Ureter (tissue), 1 donor: ENCODE measurements at regions not wholly inside any gene's neighbourhood (a gene's known extent, or its start where the extent isn't known, plus 50 kb on each side); places are given as distances from the start of the nearest gene placed in this dataset.
"Not testable (repeated sequence)": the region's sequence is repeated elsewhere in the genome, so short reads cannot be mapped to it uniquely, and the experiment has no call there.

Experiments
- DNase-seq: peaks from one replicate; pipeline ENCODE4 v3.0.0-alpha.2; 2020; ENCODE audit warnings: low spot score
- donor health status: DM: yes; HTN: yes; CAD: no.

- DNase-seq: no peak
Measured at GRCh38 chr6:141394125-141394536, 738.6 kb upstream of the GJE1 start.

- no peak for DNase-seq
Measured at GRCh38 chr6:141393405-141394124, 739.2 kb upstream of the GJE1 start.

- not testable (repeated sequence) for DNase-seq
Measured at GRCh38 chr6:141391135-141391534, 741.6 kb upstream of the GJE1 start.

GRCh38 chr6:141388666-141389065, 744.1 kb upstream of the GJE1 start:
- DNase-seq: no peak

GRCh38 chr6:141370438-141370837, 762.3 kb upstream of the GJE1 start:
- no peak for DNase-seq

- DNase-seq: not testable (repeated sequence)
Measured at GRCh38 chr6:141366796-141367195, 765.9 kb upstream of the GJE1 start.

GRCh38 chr6:141364694-141365093, 768.0 kb upstream of the GJE1 start:
- DNase-seq: no peak

GRCh38 chr6:141364232-141364631, 768.5 kb upstream of the GJE1 start:
- no peak for DNase-seq

GRCh38 chr6:141361559-141361958, 771.2 kb upstream of the GJE1 start:
- no peak for DNase-seq

GRCh38 chr6:141359953-141360352, 772.8 kb upstream of the GJE1 start:
- DNase-seq: no peak

GRCh38 chr6:141354191-141354955, 778.4 kb upstream of the GJE1 start:
- no peak for DNase-seq

GRCh38 chr6:141351721-141352120, 781.0 kb upstream of the GJE1 start:
- DNase-seq: no peak

- DNase-seq: no peak
Measured at GRCh38 chr6:141349710-141350109, 783.0 kb upstream of the GJE1 start.

GRCh38 chr6:141347906-141348492, 784.7 kb upstream of the GJE1 start:
- no peak for DNase-seq

GRCh38 chr6:141347086-141347485, 785.6 kb upstream of the GJE1 start:
- DNase-seq: no peak

- DNase-seq: no peak
Measured at GRCh38 chr6:141346535-141346934, 786.2 kb upstream of the GJE1 start.

- no peak for DNase-seq
Measured at GRCh38 chr6:141337191-141337590, 795.5 kb upstream of the GJE1 start.

GRCh38 chr6:141335477-141336273, 797.0 kb upstream of the GJE1 start:
- DNase-seq: no peak

- no peak for DNase-seq
Measured at GRCh38 chr6:141326925-141327324, 805.8 kb upstream of the GJE1 start.

- no peak for DNase-seq
Measured at GRCh38 chr6:141326426-141326825, 806.3 kb upstream of the GJE1 start.

- no peak for DNase-seq
Measured at GRCh38 chr6:141321493-141322347, 811.0 kb upstream of the GJE1 start.
